ENCODE measurements at regions not wholly inside any gene's neighbourhood (a gene's known extent, or its start where the extent isn't known, plus 50 kb on each side); places are given as distances from the start of the nearest gene placed in this dataset.

GRCh38 chr7:77479536-77480088, 57.5 kb upstream of the PTPN12 start:
- TF ChIP-seq POLR2A (IDR thresholded peaks at IDR 0.05) (no peak), CTCF (IDR thresholded peaks at IDR 0.05) (no peak), EP300 (IDR thresholded peaks at IDR 0.05) (no peak)
